IPS DF 6.9 (cell line): ENCODE measurements at regions not wholly inside any gene's neighbourhood (a gene's known extent, or its start where the extent isn't known, plus 50 kb on each side); places are given as distances from the start of the nearest gene placed in this dataset.

Experiments
- DNase-seq: peaks from one replicate; pipeline ENCODE4 v3.0.0-alpha.2; 2013; ENCODE audit warnings: low read depth, low spot score
- H3K27ac ChIP-seq: one replicate; pipeline ENCODE4 v1.5.1; 2013; ENCODE audit warnings: low read length, control low read depth
- H3K27me3 ChIP-seq: 2 replicates; pipeline ENCODE4 v1.6.1; 2013; ENCODE audit warnings: mild to moderate bottlenecking, low read length; ENCODE audit not compliant: control insufficient read depth, insufficient read depth
- H3K36me3 ChIP-seq: 2 replicates; pipeline ENCODE4 v1.6.1; 2013; ENCODE audit warnings: low read length; ENCODE audit not compliant: control insufficient read depth, insufficient read depth
- H3K4me1 ChIP-seq: 2 replicates; pipeline ENCODE4 v1.6.1; 2013; ENCODE audit warnings: low read length; ENCODE audit not compliant: control insufficient read depth, insufficient read depth
- H3K4me3 ChIP-seq: 2 replicates; pipeline ENCODE4 v1.5.1; 2013; ENCODE audit warnings: mild to moderate bottlenecking, low read length
- H3K9me3 ChIP-seq: 2 replicates; pipeline ENCODE4 v1.6.1; 2013; ENCODE audit warnings: low read length, inconsistent platforms; ENCODE audit not compliant: control insufficient read depth, insufficient read depth
- WGBS: extraction: QIAGEN DNeasy Blood & Tissue Kit; methylation state at CpG from one replicate; pipeline ENCODE4 v1.1.7; 2013; ENCODE audit warnings: mixed read lengths, missing lambda C conversion rate; ENCODE audit not compliant: insufficient read length, insufficient coverage; 5-methylcytosine and 5-hydroxymethylcytosine counted together

DNA sequence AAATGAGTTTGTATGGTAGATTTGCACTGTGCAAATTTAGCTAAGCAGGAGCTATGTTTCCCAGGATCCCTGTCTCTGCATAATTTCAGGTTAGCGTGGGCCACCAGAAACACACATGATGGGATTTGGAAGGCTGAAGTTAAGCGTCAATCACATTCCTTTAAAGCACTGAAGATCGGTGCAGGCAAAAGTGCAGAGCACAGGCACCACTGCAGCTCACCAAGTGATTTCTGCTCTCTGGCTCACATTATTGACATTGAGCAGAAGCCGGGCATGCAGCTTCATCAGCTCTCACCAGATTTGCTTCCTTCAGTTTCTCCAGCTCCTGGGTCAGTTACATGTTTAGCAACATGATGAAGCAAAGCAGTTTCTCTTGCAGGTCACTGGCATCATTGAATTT lies 256.4 kb upstream of the TGFBR2 start:
- Histone ChIP-seq H3K4me3 (no peak overlapping the region), H3K9me3 (no peaks in the 10 kb centered on the region), H3K4me1 (no peaks in the 10 kb centered on the region), H3K27ac (no peak overlapping the region), H3K27me3 (no peaks in the 10 kb centered on the region), H3K36me3 (no peaks in the 10 kb centered on the region)
- WGBS, result no CpG with 5 or more reads among the region's 4 CpGs
- DNase-seq, result no peak

DNA sequence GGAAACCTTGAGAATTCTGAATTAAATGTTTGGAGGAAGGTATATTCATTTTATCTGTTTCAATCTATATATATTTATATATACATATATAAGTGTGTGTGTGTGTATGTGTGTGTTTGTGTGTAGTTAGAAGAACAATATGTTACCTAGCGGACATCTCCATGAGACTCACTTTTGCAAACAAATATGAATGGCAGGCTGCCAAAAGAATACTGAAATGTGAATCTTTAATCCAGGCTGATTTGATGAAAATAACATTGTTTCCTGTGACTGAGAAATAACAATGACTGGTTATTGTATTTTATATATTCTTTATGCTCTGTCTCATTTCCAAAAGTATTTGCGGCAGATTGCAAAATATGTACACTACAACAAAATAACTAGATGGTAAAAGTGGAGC lies 255.5 kb upstream of the TGFBR2 start:
- Histone ChIP-seq H3K27ac (no peak overlapping the region), H3K4me3 (no peak overlapping the region), H3K36me3 (no peaks in the 10 kb centered on the region), H3K9me3 (no peaks in the 10 kb centered on the region), H3K4me1 (no peaks in the 10 kb centered on the region), H3K27me3 (no peaks in the 10 kb centered on the region)
- WGBS, result no CpG with 5 or more reads among the region's 2 CpGs
- DNase-seq, result no peak

DNA sequence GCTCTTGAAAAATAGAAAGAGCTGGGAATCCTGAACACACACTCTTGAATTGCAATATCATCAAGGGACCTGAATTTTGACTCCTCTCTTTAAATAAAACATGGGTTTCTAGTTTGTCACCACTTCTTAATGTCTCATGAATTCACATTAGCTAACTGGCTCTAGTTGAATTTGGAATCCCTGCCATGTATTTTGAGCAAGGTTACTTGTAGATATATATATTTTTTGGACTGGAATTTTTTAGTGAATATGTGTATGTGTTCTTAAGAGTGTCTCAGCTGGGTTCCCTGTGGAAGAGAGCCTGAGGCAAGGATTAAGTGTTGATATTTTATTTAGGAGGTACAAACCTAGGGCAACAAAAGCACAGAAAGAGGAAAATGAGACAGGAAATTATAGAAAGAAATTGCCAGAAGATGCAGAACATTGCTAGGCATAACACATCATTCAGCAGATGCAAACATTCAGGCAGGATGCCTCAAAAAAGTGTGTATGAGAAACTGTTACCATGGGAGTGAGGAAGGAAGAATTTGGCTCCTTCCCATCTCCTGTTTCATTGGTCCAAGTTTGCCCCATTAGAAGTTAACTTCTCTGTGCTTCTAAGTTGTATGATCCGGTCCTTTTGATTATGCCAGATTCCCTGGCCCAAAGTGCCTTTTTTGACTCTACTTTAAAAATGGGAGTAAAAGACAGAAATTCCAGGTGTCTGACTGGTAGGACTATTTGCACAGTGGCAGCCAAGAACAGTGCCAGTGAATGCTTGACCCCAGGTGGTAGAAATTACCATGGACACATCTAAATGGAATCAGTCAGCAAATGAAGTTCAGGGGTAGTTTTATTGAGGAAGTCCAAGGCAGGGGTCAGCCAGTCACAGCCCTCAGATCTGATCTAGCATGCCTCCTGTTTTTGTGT lies 253.7 kb upstream of the TGFBR2 start:
- no peaks in the 10 kb centered on the region for H3K4me1 ChIP-seq
- H3K4me3 ChIP-seq, result no peak overlapping the region
- no peaks in the 10 kb centered on the region for H3K9me3 ChIP-seq
- DNase-seq, result no peak
- WGBS, result no CpG with 5 or more reads among the region's 1 CpG
- no peak overlapping the region for H3K27ac ChIP-seq
- H3K27me3 ChIP-seq, result no peaks in the 10 kb centered on the region
- H3K36me3 ChIP-seq, result no peaks in the 10 kb centered on the region; the same call in 1 of the 2 replicates

DNA sequence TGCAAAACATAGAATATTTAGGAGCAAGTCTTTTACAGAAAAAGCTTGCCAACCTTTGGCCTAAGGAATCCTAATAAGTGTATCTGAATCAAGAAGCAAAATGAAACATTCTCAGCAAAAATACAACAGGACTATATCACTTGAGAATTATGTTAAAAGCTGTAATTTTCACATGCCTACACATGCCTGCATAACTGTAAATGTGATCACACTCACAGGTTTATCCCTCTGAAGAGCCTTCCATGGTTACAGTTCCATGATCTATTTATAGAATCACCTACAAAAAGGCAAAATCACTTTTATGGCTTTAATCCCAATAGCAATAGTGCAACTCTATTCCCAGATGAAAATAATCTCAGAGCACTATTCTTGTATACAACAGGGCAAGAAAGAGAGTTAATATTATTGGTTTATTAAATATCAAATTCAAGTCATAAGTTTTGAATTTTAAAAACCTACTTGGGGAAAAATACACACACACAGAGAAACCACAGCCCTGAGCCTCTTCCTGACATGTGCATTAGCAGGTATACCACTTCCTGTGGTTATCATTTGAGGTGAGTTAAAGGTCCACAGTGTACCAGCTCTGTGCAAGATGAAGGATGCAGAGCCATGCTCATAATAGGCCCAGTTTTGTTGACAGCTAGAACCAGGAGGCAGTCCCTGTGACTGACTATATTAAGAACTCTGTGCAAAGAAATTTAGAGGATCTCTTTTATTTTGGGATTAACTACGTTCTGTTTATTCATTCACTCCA lies 252.5 kb upstream of the TGFBR2 start:
- H3K4me1 ChIP-seq, result no peaks in the 10 kb centered on the region
- no peak overlapping the region for H3K4me3 ChIP-seq
- H3K27me3 ChIP-seq, result no peaks in the 10 kb centered on the region
- no peaks in the 10 kb centered on the region for H3K9me3 ChIP-seq
- no peak for DNase-seq
- no peak overlapping the region for H3K27ac ChIP-seq
- no peaks in the 10 kb centered on the region; the same call in 1 of the 2 replicates for H3K36me3 ChIP-seq
- no CpG with 5 or more reads among the region's 1 CpG for WGBS

DNA sequence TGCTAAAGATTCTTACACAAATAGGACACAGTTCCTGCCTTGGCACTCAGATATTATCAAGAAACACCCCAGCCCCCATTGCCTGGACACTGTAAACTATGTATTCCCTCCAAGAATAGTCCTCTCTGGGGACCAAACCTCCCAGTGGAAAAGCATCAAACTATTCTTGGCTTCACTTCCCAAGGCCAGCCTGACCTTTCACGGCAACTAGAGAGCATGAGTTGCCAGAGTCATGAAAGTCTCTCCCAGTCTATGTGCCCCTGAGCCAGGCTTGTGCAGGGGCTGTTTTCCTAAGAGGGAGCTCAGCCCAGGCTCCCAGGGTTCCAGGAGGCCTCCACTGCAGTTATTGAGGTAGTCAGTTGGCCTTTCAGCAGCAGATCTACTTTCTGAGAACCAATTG lies 251.9 kb upstream of the TGFBR2 start:
- H3K4me1 ChIP-seq, result no peaks in the 10 kb centered on the region
- DNase-seq, result no peak
- WGBS, result no CpG with 5 or more reads among the region's 1 CpG
- no peak overlapping the region for H3K4me3 ChIP-seq
- H3K27ac ChIP-seq, result no peak overlapping the region
- H3K36me3 ChIP-seq, result no peaks in the 10 kb centered on the region; the same call in 1 of the 2 replicates
- no peaks in the 10 kb centered on the region for H3K27me3 ChIP-seq
- H3K9me3 ChIP-seq, result no peaks in the 10 kb centered on the region

DNA sequence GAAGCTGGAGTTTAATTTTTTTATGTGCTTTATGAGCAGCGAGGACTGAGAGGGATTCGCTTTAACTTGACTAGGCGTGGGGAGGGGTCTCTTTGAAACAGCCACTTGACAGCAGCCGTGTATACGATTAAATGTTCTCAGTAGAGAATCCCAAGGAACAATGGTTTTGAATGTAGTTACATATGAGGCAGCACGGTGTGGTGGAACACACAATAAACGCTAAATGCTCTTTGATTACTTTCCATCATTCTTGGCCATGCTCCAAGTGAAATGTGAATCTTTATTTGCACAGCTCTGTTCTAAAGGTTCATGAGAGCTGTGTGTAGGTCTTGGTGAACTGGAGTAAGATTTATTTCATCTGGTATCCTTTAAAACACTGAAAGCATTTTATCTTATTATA lies 251.4 kb upstream of the TGFBR2 start:
- Histone ChIP-seq H3K4me3 (no peak overlapping the region), H3K36me3 (no peaks in the 10 kb centered on the region; the same call in 1 of the 2 replicates), H3K9me3 (no peaks in the 10 kb centered on the region), H3K4me1 (no peaks in the 10 kb centered on the region), H3K27me3 (no peaks in the 10 kb centered on the region), H3K27ac (no peak overlapping the region)
- DNase-seq, result no peak
- no CpG with 5 or more reads among the region's 7 CpGs for WGBS

DNA sequence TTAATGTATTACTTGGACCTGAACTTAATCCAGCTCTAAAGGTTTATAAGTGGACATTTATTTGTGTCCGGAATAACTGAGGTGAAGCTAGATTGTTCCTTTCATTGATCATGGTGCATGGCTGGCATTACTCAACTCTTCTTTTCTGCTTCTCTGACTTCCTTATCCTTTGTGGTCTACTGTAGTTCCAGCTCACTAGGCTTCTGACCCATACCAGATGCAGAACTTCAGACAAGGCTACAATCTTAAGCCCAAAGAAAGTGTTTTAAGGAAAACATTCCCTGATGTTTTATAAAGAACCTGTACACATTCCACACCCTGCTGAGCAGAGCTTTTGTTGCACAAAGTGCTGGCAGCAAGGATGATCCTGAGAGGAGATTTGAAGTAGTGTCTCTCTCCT lies 250.8 kb upstream of the TGFBR2 start:
- Histone ChIP-seq H3K4me3 (no peak overlapping the region), H3K4me1 (no peaks in the 10 kb centered on the region), H3K27me3 (no peaks in the 10 kb centered on the region), H3K27ac (no peak overlapping the region), H3K9me3 (no peaks in the 10 kb centered on the region), H3K36me3 (no peaks in the 10 kb centered on the region; the same call in 1 of the 2 replicates)
- DNase-seq, result no peak
- WGBS, result no CpG with 5 or more reads among the region's 1 CpG

DNA sequence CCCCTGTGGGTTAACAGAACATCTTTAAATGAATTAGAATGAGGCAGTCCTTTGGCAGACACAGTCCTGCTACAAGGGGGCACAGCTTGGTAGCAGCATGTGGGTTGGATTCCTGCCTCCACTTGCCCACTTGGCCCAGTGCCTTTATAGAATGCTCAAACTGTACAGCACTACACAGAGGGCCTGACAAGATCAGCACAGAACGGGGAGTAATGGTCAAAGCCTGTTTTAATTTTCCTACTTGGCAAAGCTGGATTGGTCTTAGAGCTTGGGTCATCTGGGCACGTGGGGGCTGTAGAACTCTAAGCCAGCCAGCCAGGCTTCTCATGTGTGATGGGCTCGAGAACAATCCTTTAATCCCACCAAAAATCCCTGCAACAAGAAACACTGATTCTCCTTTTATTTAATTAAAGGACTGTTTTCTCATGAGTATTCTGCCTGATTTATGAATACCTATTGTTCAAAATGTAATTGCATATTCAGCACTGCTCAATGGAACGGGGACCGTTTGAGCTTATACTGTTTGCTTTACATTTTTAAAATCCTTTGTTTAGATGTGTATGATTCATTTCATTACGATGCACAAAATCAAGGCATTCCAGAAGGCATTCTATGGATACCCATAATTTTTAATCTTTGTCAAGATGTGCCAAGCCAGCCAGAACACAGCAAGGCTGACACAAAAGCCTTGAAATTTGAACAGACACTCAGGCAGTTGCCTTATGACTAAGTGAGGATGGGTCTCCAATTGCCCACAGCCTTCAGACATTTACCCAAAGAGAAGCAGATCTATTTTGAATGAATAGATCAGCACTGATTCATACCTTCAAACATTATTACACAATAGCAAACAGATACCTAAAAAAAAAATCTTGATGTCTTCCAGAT lies 249.3 kb upstream of the TGFBR2 start:
- no peak for DNase-seq
- WGBS, result no CpG with 5 or more reads among the region's 6 CpGs
- no peaks in the 10 kb centered on the region; the same call in 1 of the 2 replicates for H3K36me3 ChIP-seq
- H3K27me3 ChIP-seq, result no peaks in the 10 kb centered on the region
- no peak overlapping the region for H3K27ac ChIP-seq
- no peak overlapping the region for H3K4me3 ChIP-seq
- no peaks in the 10 kb centered on the region for H3K4me1 ChIP-seq
- no peaks in the 10 kb centered on the region for H3K9me3 ChIP-seq

DNA sequence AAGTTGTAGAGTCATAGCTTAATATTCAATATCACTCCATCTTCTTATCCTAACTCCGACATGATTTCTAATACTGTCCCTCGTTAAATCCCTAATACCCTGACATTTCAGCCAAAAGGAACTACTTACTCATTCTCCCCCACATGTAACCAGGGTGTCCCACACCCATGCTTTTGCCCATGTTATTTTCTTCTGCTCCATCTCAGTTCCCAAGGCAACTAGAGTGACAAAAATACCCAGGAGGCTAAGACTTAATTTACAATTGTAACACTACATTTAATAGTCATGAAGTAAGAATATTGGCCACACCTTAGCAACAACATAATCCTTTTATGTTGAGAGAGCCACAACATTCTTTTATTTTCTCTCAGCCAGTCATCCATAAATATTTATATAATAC lies 248.5 kb upstream of the TGFBR2 start:
- 100% methylated on average over 2 of the region's 2 CpGs for WGBS
- Histone ChIP-seq H3K4me3 (no peak overlapping the region), H3K27ac (no peak overlapping the region), H3K9me3 (no peaks in the 10 kb centered on the region), H3K4me1 (no peaks in the 10 kb centered on the region), H3K27me3 (no peaks in the 10 kb centered on the region), H3K36me3 (no peaks in the 10 kb centered on the region; the same call in 1 of the 2 replicates)
- no peak for DNase-seq

DNA sequence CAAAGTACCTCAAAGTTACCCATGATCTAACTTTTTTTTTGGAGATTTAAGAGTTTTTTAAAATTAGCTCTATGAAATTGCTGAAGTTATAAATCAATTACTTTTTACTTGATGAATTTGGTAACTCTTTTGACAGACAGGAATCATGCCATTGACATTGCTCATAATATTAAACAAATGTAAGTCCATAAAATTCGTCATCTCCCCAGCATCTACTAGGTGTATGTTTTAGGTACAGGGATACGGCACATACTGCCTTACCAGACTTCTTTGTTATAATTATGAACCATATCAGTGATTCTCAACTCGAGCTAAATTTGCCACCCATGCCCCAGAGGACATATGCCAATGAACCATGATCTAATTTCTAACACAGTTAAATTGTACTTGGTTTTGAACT lies 247.5 kb upstream of the TGFBR2 start:
- Histone ChIP-seq H3K4me3 (no peak overlapping the region), H3K9me3 (no peaks in the 10 kb centered on the region), H3K27ac (no peak overlapping the region), H3K27me3 (no peaks in the 10 kb centered on the region), H3K36me3 (no peaks in the 10 kb centered on the region; the same call in 1 of the 2 replicates), H3K4me1 (no peaks in the 10 kb centered on the region)
- no CpG with 5 or more reads among the region's 3 CpGs for WGBS
- no peak for DNase-seq
